ENCODE measurements at regions not wholly inside any gene's neighbourhood (a gene's known extent, or its start where the extent isn't known, plus 50 kb on each side); places are given as distances from the start of the nearest gene placed in this dataset.

DNA sequence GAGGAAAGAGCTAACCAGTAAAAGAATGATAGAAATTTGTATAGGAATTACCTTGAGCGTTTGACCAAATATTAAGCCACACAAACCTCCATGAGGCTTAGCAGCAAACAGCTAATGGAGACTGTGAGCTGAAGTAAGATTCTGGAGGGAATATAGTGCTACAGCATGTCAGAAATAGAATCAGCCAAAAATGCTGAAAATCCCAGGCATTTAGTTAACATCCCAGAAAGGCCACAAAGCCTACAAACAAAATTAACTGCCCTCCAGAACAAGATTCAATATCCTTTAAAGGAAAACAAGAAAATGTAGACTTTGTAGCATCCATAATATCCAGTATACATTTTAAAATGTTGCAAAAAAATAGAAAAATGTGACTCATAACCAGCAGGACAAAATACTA is 257.8 kb upstream of the TUSC1 start:
- FAIRE-seq (no peak), ATAC-seq (no peak), DNase-seq (no peak)
- no peaks in the 10 kb centered on the region for H3K27me3 ChIP-seq
- H3K9me3 ChIP-seq, result no peaks in the 10 kb centered on the region
- no peak overlapping the region for H3K4me3 ChIP-seq
- WGBS, 2 donors, result 51 to 54% methylated on average over 1 of the region's 1 CpG
- intact Hi-C loops (cut with DNase I), result no loop called here
- H3K4me1 ChIP-seq, result no peaks in the 10 kb centered on the region
- no peak overlapping the region for H3K27ac ChIP-seq
- no peaks in the 10 kb centered on the region for H3K36me3 ChIP-seq
- TF ChIP-seq, protein P1, sequence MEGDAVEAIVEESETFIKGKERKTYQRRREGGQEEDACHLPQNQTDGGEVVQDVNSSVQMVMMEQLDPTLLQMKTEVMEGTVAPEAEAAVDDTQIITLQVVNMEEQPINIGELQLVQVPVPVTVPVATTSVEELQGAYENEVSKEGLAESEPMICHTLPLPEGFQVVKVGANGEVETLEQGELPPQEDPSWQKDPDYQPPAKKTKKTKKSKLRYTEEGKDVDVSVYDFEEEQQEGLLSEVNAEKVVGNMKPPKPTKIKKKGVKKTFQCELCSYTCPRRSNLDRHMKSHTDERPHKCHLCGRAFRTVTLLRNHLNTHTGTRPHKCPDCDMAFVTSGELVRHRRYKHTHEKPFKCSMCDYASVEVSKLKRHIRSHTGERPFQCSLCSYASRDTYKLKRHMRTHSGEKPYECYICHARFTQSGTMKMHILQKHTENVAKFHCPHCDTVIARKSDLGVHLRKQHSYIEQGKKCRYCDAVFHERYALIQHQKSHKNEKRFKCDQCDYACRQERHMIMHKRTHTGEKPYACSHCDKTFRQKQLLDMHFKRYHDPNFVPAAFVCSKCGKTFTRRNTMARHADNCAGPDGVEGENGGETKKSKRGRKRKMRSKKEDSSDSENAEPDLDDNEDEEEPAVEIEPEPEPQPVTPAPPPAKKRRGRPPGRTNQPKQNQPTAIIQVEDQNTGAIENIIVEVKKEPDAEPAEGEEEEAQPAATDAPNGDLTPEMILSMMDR (IDR thresholded peaks at IDR 0.05), result no peak

DNA sequence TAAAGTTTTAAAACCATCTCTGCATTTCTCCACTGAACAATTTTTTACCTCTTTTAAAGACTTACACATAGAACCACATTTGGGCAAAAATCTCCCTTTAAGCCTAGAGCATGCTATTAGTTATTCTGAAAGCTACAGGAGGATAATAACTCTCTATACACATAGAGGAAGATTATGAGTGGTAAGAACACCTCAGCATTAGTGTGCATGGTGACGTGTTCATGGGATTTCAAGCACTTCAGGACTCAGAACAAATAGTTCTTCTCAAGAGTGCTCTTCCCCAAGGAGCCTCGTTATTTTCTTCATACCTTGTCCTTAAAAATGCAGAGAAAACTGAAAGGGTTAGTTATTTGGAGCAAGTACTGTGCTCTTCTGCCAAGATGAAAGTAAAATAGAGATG is 256.9 kb upstream of the TUSC1 start:
- WGBS, 2 donors, result 25 to 46% methylated on average over 2 of the region's 2 CpGs
- FAIRE-seq (no peak), ATAC-seq (no peak), DNase-seq (no peak)
- no peaks in the 10 kb centered on the region for H3K9me3 ChIP-seq
- H3K4me1 ChIP-seq, result no peaks in the 10 kb centered on the region
- H3K4me3 ChIP-seq, result no peak overlapping the region
- no peaks in the 10 kb centered on the region for H3K36me3 ChIP-seq
- TF ChIP-seq, protein P1 (IDR thresholded peaks at IDR 0.05), result no peak
- H3K27me3 ChIP-seq, result no peaks in the 10 kb centered on the region
- no peak overlapping the region for H3K27ac ChIP-seq
- intact Hi-C loops (cut with DNase I), result no loop called here

- no peak for FAIRE-seq
- no peak overlapping the region for H3K27ac ChIP-seq
- no peaks in the 10 kb centered on the region for H3K36me3 ChIP-seq
- TF ChIP-seq, protein P1 (IDR thresholded peaks at IDR 0.05), result no peak
- no peak overlapping the region for H3K4me3 ChIP-seq
- H3K27me3 ChIP-seq, result no peaks in the 10 kb centered on the region
- 55% methylated on average over 2 of the region's 2 CpGs for WGBS, 2 donors
- no peak for ATAC-seq
- no peaks in the 10 kb centered on the region for H3K9me3 ChIP-seq
- DNase-seq, result no peak
- no peaks in the 10 kb centered on the region for H3K4me1 ChIP-seq
- intact Hi-C loops (cut with DNase I), result no loop called here
Observed at GRCh38 chr9:25918761-25919160, 240.5 kb upstream of the TUSC1 start.

DNA sequence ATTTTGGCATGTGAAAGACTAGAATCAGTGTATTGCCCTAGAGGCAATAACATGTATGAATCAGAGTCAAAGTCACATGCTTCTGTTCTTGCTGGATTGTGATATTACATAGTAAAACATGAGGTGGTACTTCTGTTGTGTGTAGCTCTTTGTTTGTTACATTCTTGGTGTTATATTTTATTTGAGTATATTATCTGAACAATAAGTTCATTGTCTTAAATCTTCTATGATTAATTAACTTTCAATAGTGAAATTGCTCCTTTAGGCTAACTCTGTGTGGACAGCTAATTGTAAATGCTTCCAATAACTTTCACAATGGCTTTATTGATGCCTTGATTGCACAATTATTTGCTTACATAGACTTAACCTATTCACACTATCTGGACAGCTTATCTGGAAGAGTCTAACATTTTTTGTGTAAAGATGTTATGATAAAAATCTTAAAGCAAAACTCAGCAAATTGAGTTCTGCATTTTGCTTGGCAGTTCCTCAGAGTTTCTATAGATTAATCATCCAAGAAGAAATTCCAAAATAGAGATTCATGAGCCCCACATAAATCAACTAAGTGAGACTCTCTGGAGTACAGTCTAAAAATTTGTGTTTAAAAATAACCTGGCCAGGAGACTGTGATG is 239.6 kb upstream of the TUSC1 start:
- intact Hi-C loops (cut with DNase I), result no loop called here
- DNase-seq (no peak), ATAC-seq (no peak), FAIRE-seq (no peak)
- H3K9me3 ChIP-seq, result no peaks in the 10 kb centered on the region
- no peak overlapping the region for H3K27ac ChIP-seq
- no peaks in the 10 kb centered on the region for H3K4me1 ChIP-seq
- no peaks in the 10 kb centered on the region for H3K27me3 ChIP-seq
- H3K36me3 ChIP-seq, result no peaks in the 10 kb centered on the region
- no peak overlapping the region for H3K4me3 ChIP-seq
- TF ChIP-seq, protein P1 (IDR thresholded peaks at IDR 0.05), result no peak

DNA sequence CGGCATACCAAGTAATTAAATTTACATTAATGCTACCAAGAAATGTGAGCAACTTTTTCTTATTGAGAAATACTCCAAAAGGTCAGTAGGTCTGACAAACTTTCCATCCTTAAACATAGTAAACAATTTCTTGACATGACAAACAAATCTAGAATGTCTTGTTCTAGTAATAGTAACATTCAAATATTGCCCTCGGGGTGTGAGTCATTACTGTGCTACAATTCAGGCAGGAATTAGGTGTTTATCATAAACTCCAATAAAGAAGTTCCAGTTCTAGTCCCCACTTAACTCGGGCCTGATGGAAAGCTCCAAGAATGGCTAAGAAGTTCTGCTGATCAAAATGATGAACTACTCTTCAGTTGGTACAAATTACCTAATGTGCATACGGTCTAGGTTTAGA is 235.6 kb upstream of the TUSC1 start:
- intact Hi-C loops (cut with DNase I), result no loop called here
- Histone ChIP-seq H3K36me3 (no peaks in the 10 kb centered on the region), H3K4me1 (no peaks in the 10 kb centered on the region), H3K27ac (no peak overlapping the region), H3K9me3 (no peaks in the 10 kb centered on the region), H3K4me3 (no peak overlapping the region), H3K27me3 (no peaks in the 10 kb centered on the region)
- FAIRE-seq (no peak), ATAC-seq (no peak), DNase-seq (no peak)
- 50 to 60% methylated on average over 4 of the region's 4 CpGs for WGBS, 2 donors
- TF ChIP-seq, protein P1 (IDR thresholded peaks at IDR 0.05), result no peak

Data from pancreas (tissue), 10 donors.